PC-3 (cell line): ENCODE measurements at regions not wholly inside any gene's neighbourhood (a gene's known extent, or its start where the extent isn't known, plus 50 kb on each side); places are given as distances from the start of the nearest gene placed in this dataset.

Experiments used
- ATAC-seq: fragments of 200-7000 bp; cut with Tn5 transposase; 2 replicates; pipeline ENCODE4 v1.9.1; 2020; ENCODE audit warnings: mild to moderate bottlenecking, moderate library complexity
- BruUV-seq: library from RNA; stranded (reverse); fragments of 400-500 nt; replicated peaks from 2 replicates; lab custom pipeline; 2021; lab: Mats Ljungman, UMichigan
- CTCF ChIA-PET: fragments of 300-600 bp; sonication (Branson Sonifier 250); formaldehyde crosslinking; loops from one replicate; lab custom pipeline; 2022; ENCODE audit warnings: antibody characterized with exemption; lab: Charles Lee
- POLR2A ChIA-PET: fragments of 300-600 bp; sonication (Branson Sonifier 250); formaldehyde crosslinking; loops from one replicate; lab custom pipeline; 2022; ENCODE audit warnings: antibody characterized with exemption; ENCODE audit not compliant: unreplicated experiment; lab: Charles Lee
- DNase-seq: peaks from one replicate; pipeline ENCODE4 v3.0.0-alpha.2; 2015
- H2AFZ ChIP-seq: fragments of 300-600 bp; sonication (generic); 2 replicates; pipeline ENCODE4 v1.6.0; 2016; ENCODE audit warnings: antibody characterized with exemption, low read length
- H3F3A ChIP-seq: fragments of 300-600 bp; sonication (generic); one replicate; pipeline ENCODE4 v1.6.0; 2017; ENCODE audit warnings: antibody characterized with exemption, low read length, control low read depth, mild to moderate bottlenecking; ENCODE audit not compliant: unreplicated experiment
- H3K27ac ChIP-seq: fragments of 300-600 bp; sonication (generic); 2 replicates; pipeline ENCODE4 v1.5.1; 2016; ENCODE audit warnings: mild to moderate bottlenecking, low read length
- H3K27me3 ChIP-seq: fragments of 300-600 bp; sonication (generic); 2 replicates; pipeline ENCODE4 v1.6.1; 2016; ENCODE audit warnings: low read length, mixed read lengths
- H3K36me3 ChIP-seq: fragments of 300-600 bp; sonication (generic); 2 replicates; pipeline ENCODE4 v1.6.1; 2016; ENCODE audit warnings: low read depth, mixed run types, low read length, mixed read lengths
- H3K4me1 ChIP-seq: fragments of 300-600 bp; sonication (generic); 2 replicates; pipeline ENCODE4 v1.5.1; 2016; ENCODE audit warnings: low read length; ENCODE audit not compliant: insufficient read depth
- H3K4me2 ChIP-seq: fragments of 300-600 bp; sonication (generic); 2 replicates; pipeline ENCODE4 v1.6.0; 2016; ENCODE audit warnings: low read length
- H3K4me3 ChIP-seq: fragments of 300-600 bp; sonication (generic); 2 replicates; pipeline ENCODE4 v1.5.1; 2016; ENCODE audit warnings: mild to moderate bottlenecking, low read length, mixed read lengths
- H3K79me2 ChIP-seq: fragments of 300-600 bp; sonication (generic); 2 replicates; pipeline ENCODE4 v1.6.1; 2017; ENCODE audit warnings: low read length, mixed read lengths
- H3K9ac ChIP-seq: fragments of 300-600 bp; sonication (generic); 2 replicates; pipeline ENCODE4 v1.6.0; 2016; ENCODE audit warnings: mild to moderate bottlenecking, low read length
- H3K9me2 ChIP-seq: fragments of 300-600 bp; sonication (generic); replicated peaks from 2 replicates; pipeline ENCODE4 v1.6.1; 2016; ENCODE audit warnings: mixed run types, low read length, mixed read lengths
- H3K9me3 ChIP-seq: fragments of 300-600 bp; sonication (generic); 2 replicates; pipeline ENCODE4 v1.6.1; 2016; ENCODE audit warnings: low read length, mixed read lengths
- H4K20me1 ChIP-seq: fragments of 300-600 bp; sonication (generic); 2 replicates; pipeline ENCODE4 v1.6.1; 2016; ENCODE audit warnings: low read length, mixed read lengths
- EZH2 ChIP-seq: fragments of 300-600 bp; sonication (generic); IDR thresholded peaks from one replicate; pipeline ENCODE4 v1.6.1; 2017; ENCODE audit warnings: antibody characterized with exemption, mild to moderate bottlenecking, low read length; ENCODE audit not compliant: unreplicated experiment
- EZH2phosphoT487 ChIP-seq: fragments of 300-600 bp; sonication (generic); IDR thresholded peaks from 2 replicates; pipeline ENCODE4 v1.6.1; 2018; ENCODE audit warnings: mild to moderate bottlenecking, antibody characterized with exemption, low read length, borderline replicate concordance
- intact Hi-C: fragments of 100-400 bp; cut with micrococcal nuclease; formaldehyde crosslinking; loops from 2 replicates; pipeline ENCODE4 v1.9.0; 2023
- TF ChIP-seq, protein P1 (sequence below): fragments of 300-600 bp; sonication (generic); conservative IDR thresholded peaks from 2 replicates; pipeline ENCODE4 v1.5.1; 2017; ENCODE audit warnings: antibody characterized with exemption, low read depth, mild to moderate bottlenecking, low read length

DNA sequence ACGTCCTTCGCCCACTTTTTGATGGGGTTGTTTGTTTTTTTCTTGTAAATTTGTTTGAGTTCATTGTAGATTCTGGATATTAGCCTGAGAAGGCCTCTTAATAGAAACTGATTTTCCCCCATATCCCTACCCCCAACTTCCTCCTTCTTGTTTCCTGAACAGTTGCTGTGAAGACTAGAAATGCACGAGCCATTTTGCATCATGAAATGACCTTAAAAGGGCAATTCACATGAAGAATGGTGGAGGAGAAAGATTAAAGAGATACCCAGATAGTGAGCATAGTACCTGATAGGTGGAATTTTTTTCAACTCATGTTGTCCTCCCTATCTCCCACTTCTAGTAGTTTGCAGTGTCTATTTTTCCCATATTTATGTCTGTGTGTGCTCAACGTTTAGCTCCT is 55.2 kb upstream of the KCNH8 start:
- ChIA-PET POLR2A (no interaction called here), CTCF (no interaction called here)

DNA sequence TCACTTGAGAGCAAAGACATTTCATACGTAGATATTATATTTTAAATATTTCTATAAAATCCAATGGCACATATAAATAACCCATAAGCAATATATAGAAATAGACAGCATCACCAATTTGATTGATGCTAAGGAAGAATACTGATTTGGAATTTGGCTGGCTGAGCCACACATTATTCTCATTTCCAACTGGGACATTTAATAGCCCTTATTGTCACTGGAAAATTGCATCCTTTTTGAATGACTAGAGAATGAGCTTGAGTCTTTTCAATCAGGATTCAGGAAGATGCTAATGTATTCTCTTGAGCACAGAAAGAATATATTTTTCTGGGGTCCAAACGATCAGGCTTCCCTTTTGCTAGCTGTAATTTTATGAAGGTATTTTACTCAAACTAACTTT is 70.9 kb upstream of the KCNH8 start:
- no peaks in the 10 kb centered on the region for H3K4me1 ChIP-seq
- no peak for DNase-seq
- TF ChIP-seq, protein P1, sequence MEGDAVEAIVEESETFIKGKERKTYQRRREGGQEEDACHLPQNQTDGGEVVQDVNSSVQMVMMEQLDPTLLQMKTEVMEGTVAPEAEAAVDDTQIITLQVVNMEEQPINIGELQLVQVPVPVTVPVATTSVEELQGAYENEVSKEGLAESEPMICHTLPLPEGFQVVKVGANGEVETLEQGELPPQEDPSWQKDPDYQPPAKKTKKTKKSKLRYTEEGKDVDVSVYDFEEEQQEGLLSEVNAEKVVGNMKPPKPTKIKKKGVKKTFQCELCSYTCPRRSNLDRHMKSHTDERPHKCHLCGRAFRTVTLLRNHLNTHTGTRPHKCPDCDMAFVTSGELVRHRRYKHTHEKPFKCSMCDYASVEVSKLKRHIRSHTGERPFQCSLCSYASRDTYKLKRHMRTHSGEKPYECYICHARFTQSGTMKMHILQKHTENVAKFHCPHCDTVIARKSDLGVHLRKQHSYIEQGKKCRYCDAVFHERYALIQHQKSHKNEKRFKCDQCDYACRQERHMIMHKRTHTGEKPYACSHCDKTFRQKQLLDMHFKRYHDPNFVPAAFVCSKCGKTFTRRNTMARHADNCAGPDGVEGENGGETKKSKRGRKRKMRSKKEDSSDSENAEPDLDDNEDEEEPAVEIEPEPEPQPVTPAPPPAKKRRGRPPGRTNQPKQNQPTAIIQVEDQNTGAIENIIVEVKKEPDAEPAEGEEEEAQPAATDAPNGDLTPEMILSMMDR, result no peak
- TF ChIP-seq EZH2phosphoT487 (no peak), EZH2 (no peak)
- H3K9me2 ChIP-seq, result no peaks in the 10 kb centered on the region
- no peak overlapping the region for H3K4me3 ChIP-seq
- ChIA-PET CTCF (no interaction called here), POLR2A (no interaction called here)
- H2AFZ ChIP-seq, result no peak overlapping the region
- no peak overlapping the region for H3K9ac ChIP-seq
- H4K20me1 ChIP-seq, result no peaks in the 10 kb centered on the region
- no peaks in the 10 kb centered on the region for H3K79me2 ChIP-seq
- H3F3A ChIP-seq, result no peaks in the 10 kb centered on the region
- no peak for ATAC-seq
- H3K36me3 ChIP-seq, result no peaks in the 10 kb centered on the region
- H3K9me3 ChIP-seq, result no peaks in the 10 kb centered on the region
- H3K27me3 ChIP-seq, result peaks cover 43% of the 10 kb centered on the region
- H3K27ac ChIP-seq, result no peak overlapping the region
- BruUV-seq, result no TSS peak
- intact Hi-C loops, result no loop called here
- H3K4me2 ChIP-seq, result no peak overlapping the region

More for the DNA sequence above, 55.2 kb upstream of the KCNH8 start:
- DNase-seq (no peak), ATAC-seq (no peak)
- Histone ChIP-seq H3K9me3 (no peaks in the 10 kb centered on the region), H3K4me2 (no peak overlapping the region), H3F3A (no peaks in the 10 kb centered on the region), H3K27ac (no peak overlapping the region), H3K9me2 (no peaks in the 10 kb centered on the region), H3K4me1 (no peaks in the 10 kb centered on the region), H3K36me3 (no peaks in the 10 kb centered on the region), H2AFZ (no peak overlapping the region), H4K20me1 (no peaks in the 10 kb centered on the region), H3K79me2 (no peaks in the 10 kb centered on the region), H3K27me3 (no peaks in the 10 kb centered on the region), H3K4me3 (no peak overlapping the region), H3K9ac (no peak overlapping the region)
- no TSS peak for BruUV-seq
- intact Hi-C loops, result no loop called here
- TF ChIP-seq EZH2phosphoT487, result no peak
- TF ChIP-seq EZH2, result no peak
- TF ChIP-seq, protein P1, result no peak

DNA sequence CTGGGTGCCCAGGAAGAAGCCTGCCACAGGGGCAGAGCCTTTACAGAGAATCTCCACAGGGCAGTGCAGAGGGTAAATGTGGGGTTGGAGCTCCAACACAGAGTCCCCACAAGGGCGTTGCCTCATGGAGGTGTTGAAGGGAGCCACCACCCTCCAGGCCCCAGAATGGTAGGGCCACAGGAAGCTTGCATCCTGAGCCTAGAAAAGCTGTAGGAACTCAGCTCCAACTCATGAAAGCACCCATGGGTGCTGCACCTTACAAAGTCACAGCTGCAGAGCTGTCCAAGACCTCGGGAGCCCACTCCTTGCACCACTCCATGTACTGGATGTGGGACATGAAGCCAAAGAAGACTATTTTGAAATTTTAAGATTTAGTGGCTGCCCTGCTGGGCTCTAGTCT is 73.3 kb upstream of the KCNH8 start:
- ATAC-seq, result no peak
- Histone ChIP-seq H3K4me2 (no peak overlapping the region), H3K9me3 (no peaks in the 10 kb centered on the region), H3K27ac (no peak overlapping the region), H3K79me2 (no peaks in the 10 kb centered on the region), H3K27me3 (peaks cover 27% of the 10 kb centered on the region), H3K9me2 (no peaks in the 10 kb centered on the region), H3F3A (no peaks in the 10 kb centered on the region), H3K4me3 (no peak overlapping the region), H3K9ac (no peak overlapping the region), H3K4me1 (no peaks in the 10 kb centered on the region), H3K36me3 (no peaks in the 10 kb centered on the region), H4K20me1 (no peaks in the 10 kb centered on the region), H2AFZ (no peak overlapping the region)
- TF ChIP-seq, protein P1, result no peak
- no peak for TF ChIP-seq EZH2
- TF ChIP-seq EZH2phosphoT487, result no peak
- ChIA-PET CTCF (no interaction called here), POLR2A (no interaction called here)
- BruUV-seq, result no TSS peak
- intact Hi-C loops, result no loop called here
- no peak for DNase-seq
